KMS-11 (cell line): ENCODE measurements at regions not wholly inside any gene's neighbourhood (a gene's known extent, or its start where the extent isn't known, plus 50 kb on each side); places are given as distances from the start of the nearest gene placed in this dataset.

Experiments
- H2AFZ ChIP-seq: fragments of 200-600 bp; sonication (generic); 2 replicates; pipeline ENCODE4 v1.6.1; 2016; ENCODE audit warnings: antibody characterized with exemption, mixed run types, low read depth
- H3K27ac ChIP-seq: fragments of 200-600 bp; sonication (generic); 2 replicates; pipeline ENCODE4 v1.6.1; 2016; ENCODE audit warnings: mild to moderate bottlenecking, mixed run types
- H3K27me3 ChIP-seq: fragments of 200-600 bp; sonication (generic); 2 replicates; pipeline ENCODE4 v1.6.1; 2017; ENCODE audit warnings: mild to moderate bottlenecking, low read depth, mixed run types, moderate library complexity; ENCODE audit not compliant: insufficient read depth
- H3K36me3 ChIP-seq: fragments of 200-600 bp; sonication (generic); 2 replicates; pipeline ENCODE4 v1.6.1; 2017; ENCODE audit warnings: mild to moderate bottlenecking, mixed run types; ENCODE audit not compliant: insufficient read depth
- H3K4me1 ChIP-seq: fragments of 200-600 bp; sonication (generic); 2 replicates; pipeline ENCODE4 v1.6.1; 2016; ENCODE audit warnings: mild to moderate bottlenecking, low read depth, mixed run types; ENCODE audit not compliant: poor library complexity, severe bottlenecking
- H3K4me2 ChIP-seq: fragments of 200-600 bp; sonication (generic); 2 replicates; pipeline ENCODE4 v1.7.0; 2016; ENCODE audit warnings: mild to moderate bottlenecking, mixed run types
- H3K4me3 ChIP-seq: fragments of 200-600 bp; sonication (generic); IDR thresholded peaks from 2 replicates; pipeline ENCODE4 v1.6.1; 2017; ENCODE audit warnings: low read depth, low read length, mixed read lengths; ENCODE audit not compliant: insufficient read depth
- H3K79me2 ChIP-seq: fragments of 200-600 bp; sonication (generic); 2 replicates; pipeline ENCODE4 v1.6.1; 2016; ENCODE audit warnings: low read depth, mixed run types; ENCODE audit not compliant: insufficient read depth
- H3K9ac ChIP-seq: fragments of 200-600 bp; sonication (generic); 2 replicates; pipeline ENCODE4 v1.6.1; 2016; ENCODE audit warnings: mild to moderate bottlenecking, mixed run types
- H4K20me1 ChIP-seq: fragments of 200-600 bp; sonication (generic); 2 replicates; pipeline ENCODE4 v1.6.1; 2016; ENCODE audit warnings: mild to moderate bottlenecking, mixed run types; ENCODE audit not compliant: insufficient read depth
- TF ChIP-seq, protein P1 (sequence below): fragments of 200-600 bp; sonication (generic); conservative IDR thresholded peaks from 2 replicates; pipeline ENCODE4 v1.6.1; 2017; ENCODE audit warnings: low read depth, mild to moderate bottlenecking, antibody characterized with exemption, low read length, moderate library complexity, mixed read lengths

DNA sequence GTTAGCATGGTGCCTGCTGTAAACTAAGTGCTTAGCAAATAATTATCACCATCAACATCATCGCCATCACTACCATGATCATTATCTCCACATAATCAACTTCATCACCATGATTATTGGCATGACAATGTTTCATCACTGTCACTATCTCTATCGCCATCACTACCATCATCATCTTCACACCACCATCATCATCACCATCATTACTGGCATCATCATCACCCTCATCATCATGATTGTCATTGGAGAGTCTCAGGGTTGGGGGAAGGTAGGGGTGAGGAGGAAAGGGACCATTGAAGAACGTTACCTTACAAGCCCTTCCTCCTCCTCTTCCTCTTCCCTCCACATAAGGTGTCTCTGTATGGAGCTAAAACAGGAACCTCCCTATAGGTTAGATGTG, 54.9 kb upstream of the GPR26 start:
- H3K79me2 ChIP-seq, result no peaks in the 10 kb centered on the region
- H3K9ac ChIP-seq, result no peak overlapping the region
- TF ChIP-seq, protein P1, sequence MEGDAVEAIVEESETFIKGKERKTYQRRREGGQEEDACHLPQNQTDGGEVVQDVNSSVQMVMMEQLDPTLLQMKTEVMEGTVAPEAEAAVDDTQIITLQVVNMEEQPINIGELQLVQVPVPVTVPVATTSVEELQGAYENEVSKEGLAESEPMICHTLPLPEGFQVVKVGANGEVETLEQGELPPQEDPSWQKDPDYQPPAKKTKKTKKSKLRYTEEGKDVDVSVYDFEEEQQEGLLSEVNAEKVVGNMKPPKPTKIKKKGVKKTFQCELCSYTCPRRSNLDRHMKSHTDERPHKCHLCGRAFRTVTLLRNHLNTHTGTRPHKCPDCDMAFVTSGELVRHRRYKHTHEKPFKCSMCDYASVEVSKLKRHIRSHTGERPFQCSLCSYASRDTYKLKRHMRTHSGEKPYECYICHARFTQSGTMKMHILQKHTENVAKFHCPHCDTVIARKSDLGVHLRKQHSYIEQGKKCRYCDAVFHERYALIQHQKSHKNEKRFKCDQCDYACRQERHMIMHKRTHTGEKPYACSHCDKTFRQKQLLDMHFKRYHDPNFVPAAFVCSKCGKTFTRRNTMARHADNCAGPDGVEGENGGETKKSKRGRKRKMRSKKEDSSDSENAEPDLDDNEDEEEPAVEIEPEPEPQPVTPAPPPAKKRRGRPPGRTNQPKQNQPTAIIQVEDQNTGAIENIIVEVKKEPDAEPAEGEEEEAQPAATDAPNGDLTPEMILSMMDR, result no peak
- H3K4me3 ChIP-seq, result no peak overlapping the region
- no peak overlapping the region for H3K27ac ChIP-seq
- no peaks in the 10 kb centered on the region for H3K36me3 ChIP-seq
- H3K4me2 ChIP-seq, result no peak overlapping the region
- H3K4me1 ChIP-seq, result no peaks in the 10 kb centered on the region
- no peak overlapping the region for H2AFZ ChIP-seq
- no peaks in the 10 kb centered on the region for H3K27me3 ChIP-seq
- no peaks in the 10 kb centered on the region for H4K20me1 ChIP-seq

DNA sequence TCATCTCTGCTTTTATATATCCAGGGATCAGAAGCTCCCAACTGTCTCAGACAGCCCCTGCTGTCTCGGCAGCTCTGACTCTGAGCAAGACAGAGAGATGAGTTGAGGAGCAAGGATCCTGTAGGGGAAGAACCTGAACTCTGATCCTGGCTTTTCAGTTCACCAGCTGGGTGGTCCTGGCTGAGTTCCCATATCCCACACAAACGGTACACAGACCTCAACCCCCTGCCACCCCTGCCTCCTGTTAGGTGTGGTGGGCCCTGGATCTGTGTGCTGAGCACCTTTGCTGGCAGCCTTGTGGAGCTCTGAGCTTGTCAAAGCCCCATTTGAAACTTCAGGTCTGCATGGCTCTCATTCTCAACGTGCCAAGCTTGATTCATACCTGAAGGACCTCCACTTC, 54.3 kb upstream of the GPR26 start:
- no peaks in the 10 kb centered on the region for H3K27me3 ChIP-seq
- H3K9ac ChIP-seq, result no peak overlapping the region
- no peak overlapping the region for H3K27ac ChIP-seq
- H3K4me1 ChIP-seq, result no peaks in the 10 kb centered on the region
- no peaks in the 10 kb centered on the region for H3K79me2 ChIP-seq
- no peak overlapping the region for H3K4me3 ChIP-seq
- H4K20me1 ChIP-seq, result no peaks in the 10 kb centered on the region
- no peak overlapping the region for H2AFZ ChIP-seq
- no peaks in the 10 kb centered on the region for H3K36me3 ChIP-seq
- H3K4me2 ChIP-seq, result no peak overlapping the region
- TF ChIP-seq, protein P1, result no peak

DNA sequence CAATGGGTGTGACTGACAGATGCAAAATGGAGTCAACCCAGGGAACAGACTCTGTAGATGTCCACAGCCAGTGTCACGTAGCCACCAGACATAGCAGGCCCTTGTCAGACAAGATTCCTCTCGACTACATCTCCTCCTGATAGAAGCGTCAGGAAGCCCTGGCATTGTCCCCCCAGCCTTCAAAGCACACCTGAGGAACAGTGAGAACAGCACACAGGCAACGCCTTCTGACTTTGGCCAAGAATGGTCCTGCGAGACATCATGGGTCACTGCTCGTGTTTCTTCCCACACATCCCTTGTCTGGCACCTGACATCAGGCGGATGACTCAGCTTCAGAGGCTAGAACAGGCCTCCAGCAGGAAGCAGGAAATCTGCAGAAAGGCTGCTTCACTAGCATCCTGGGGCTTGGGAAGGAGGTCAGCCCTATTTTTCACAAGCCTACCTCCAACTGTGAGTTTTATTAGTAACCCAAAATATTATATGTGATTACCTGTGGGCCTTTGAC, 52.8 kb upstream of the GPR26 start:
- no peak overlapping the region for H3K27ac ChIP-seq
- H3K27me3 ChIP-seq, result no peaks in the 10 kb centered on the region
- H3K4me2 ChIP-seq, result no peak overlapping the region
- no peak overlapping the region for H2AFZ ChIP-seq
- H3K79me2 ChIP-seq, result no peaks in the 10 kb centered on the region
- H3K4me1 ChIP-seq, result no peaks in the 10 kb centered on the region
- H4K20me1 ChIP-seq, result no peaks in the 10 kb centered on the region
- H3K36me3 ChIP-seq, result no peaks in the 10 kb centered on the region
- H3K4me3 ChIP-seq, result no peak overlapping the region
- no peak overlapping the region for H3K9ac ChIP-seq
- TF ChIP-seq, protein P1, result no peak

DNA sequence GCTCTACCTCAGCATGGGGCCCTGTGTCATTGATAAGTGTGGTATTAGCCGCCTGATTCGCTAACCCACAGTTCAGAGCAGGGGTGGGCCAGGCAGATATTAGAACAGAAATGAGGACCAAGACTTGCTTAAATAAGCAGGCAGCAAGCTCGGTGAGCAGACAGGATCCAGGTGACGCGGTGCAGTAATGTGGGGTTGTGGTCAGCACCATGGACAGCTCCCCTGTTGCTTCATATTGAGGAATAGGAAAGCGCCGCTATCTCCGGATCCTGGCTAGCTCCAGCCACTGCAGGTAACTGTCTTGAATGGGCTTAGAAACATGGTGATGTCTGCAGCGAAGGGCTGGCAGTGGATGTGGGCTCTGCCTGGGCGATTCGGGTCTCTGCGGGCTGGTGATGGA, 51.3 kb upstream of the GPR26 start:
- H3K4me3 ChIP-seq, result no peak overlapping the region
- H3K36me3 ChIP-seq, result no peaks in the 10 kb centered on the region
- TF ChIP-seq, protein P1, result no peak
- no peak overlapping the region for H3K27ac ChIP-seq
- no peak overlapping the region for H3K4me2 ChIP-seq
- no peak overlapping the region for H3K9ac ChIP-seq
- no peaks in the 10 kb centered on the region for H3K4me1 ChIP-seq
- no peaks in the 10 kb centered on the region for H3K27me3 ChIP-seq
- no peaks in the 10 kb centered on the region for H3K79me2 ChIP-seq
- no peak overlapping the region for H2AFZ ChIP-seq
- H4K20me1 ChIP-seq, result no peaks in the 10 kb centered on the region
